GM12801 (cell line): ENCODE measurements at regions not wholly inside any gene's neighbourhood (a gene's known extent, or its start where the extent isn't known, plus 50 kb on each side); places are given as distances from the start of the nearest gene placed in this dataset.

Experiments
- CTCF ChIP-seq: IDR thresholded peaks from one replicate; pipeline ENCODE4 v1.5.1; 2011; ENCODE audit warnings: control low read depth; ENCODE audit not compliant: insufficient read length; ENCODE audit errors: extremely low read depth

- no peak for TF ChIP-seq CTCF
Measured at GRCh38 chr4:124462954-124463828, 249.3 kb downstream of the ANKRD50 start.

DNA sequence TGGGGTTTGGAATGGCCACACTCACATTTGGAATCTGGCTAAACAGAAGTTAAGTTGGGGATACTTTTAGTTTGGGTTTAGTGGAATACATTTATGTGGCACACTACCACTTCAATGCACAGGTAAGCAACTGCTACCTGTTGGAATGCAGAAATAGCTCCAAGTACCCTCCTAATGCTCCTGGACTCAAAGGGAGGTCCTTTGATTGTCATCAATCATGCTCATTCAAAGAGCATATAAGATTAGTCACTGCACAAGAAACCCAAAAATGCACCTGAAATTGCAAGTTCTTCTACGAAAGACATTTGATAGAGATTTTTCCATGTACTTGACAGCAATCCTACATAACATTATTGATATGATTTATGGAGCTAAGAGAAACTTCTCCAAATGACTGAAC is 247.7 kb downstream of the ANKRD50 start:
- TF ChIP-seq CTCF: no peak

DNA sequence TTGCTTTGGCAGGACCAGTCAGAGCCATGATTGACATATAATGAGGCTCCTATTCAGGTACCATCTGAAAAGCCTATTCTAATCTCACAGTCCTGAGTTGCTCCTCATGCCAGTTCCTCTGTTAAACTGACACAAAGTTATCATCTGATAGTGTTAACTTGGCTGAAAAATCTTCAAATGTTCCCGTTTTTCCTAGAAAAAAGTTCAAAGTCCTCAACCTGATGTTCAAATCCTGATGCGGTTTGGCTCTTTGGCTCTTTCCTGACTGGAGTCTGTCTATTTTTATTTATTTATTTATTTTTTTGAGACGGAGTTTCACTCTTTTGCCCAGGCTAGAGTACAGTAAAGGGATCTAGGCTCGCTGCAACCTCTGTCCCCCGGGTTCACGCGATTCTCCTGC is 244.2 kb downstream of the ANKRD50 start:
- TF ChIP-seq CTCF: no peak

- TF ChIP-seq CTCF: no peak
Measured at GRCh38 chr4:124469981-124470380, 242.6 kb downstream of the ANKRD50 start.

- TF ChIP-seq CTCF: no peak
Measured at GRCh38 chr4:124478470-124478869, 234.1 kb downstream of the ANKRD50 start.

- no peak for TF ChIP-seq CTCF
Measured at GRCh38 chr4:124480061-124480460, 232.5 kb downstream of the ANKRD50 start.

GRCh38 chr4:124481123-124481522 is 231.4 kb downstream of the ANKRD50 start:
- TF ChIP-seq CTCF: no peak
